ENCODE measurements at regions not wholly inside any gene's neighbourhood (a gene's known extent, or its start where the extent isn't known, plus 50 kb on each side); places are given as distances from the start of the nearest gene placed in this dataset.

GRCh38 chr1:14372526-14372925, 226.0 kb upstream of the KAZN start:
- TF ChIP-seq POLR2AphosphoS5 (IDR thresholded peaks at IDR 0.05) (no peak), CTCF (IDR thresholded peaks at IDR 0.05) (no peak), EP300 (IDR thresholded peaks at IDR 0.05; ENCODE audit: low read depth) (no peak), POLR2A (IDR thresholded peaks at IDR 0.05) (no peak)
